GM21529 (cell line): ENCODE measurements at regions not wholly inside any gene's neighbourhood (a gene's known extent, or its start where the extent isn't known, plus 50 kb on each side); places are given as distances from the start of the nearest gene placed in this dataset.

ENCODE experiments used
- ATAC-seq: cut with Tn5 transposase; IDR thresholded peaks from one replicate; pipeline ENCODE4 v1.9.1; 2021; ENCODE audit not compliant: unreplicated experiment

GRCh38 chr2:226066873-226067272, 667.4 kb downstream of the NYAP2 start:
- ATAC-seq = no peak

GRCh38 chr2:226066391-226066790, 666.9 kb downstream of the NYAP2 start:
- ATAC-seq = no peak

- no peak for ATAC-seq
These were observed 665.5 kb downstream of the NYAP2 start for GRCh38 chr2:226064932-226065570.

- no peak for ATAC-seq
These were observed 664.4 kb downstream of the NYAP2 start for GRCh38 chr2:226063704-226064440.

GRCh38 chr2:226059961-226060627, 660.6 kb downstream of the NYAP2 start:
- ATAC-seq = no peak

- no peak for ATAC-seq
These were observed 658.4 kb downstream of the NYAP2 start for GRCh38 chr2:226057914-226058313.

- ATAC-seq = no peak
These were observed 657.9 kb downstream of the NYAP2 start for GRCh38 chr2:226057365-226057764.

- ATAC-seq = no peak
These were observed 653.4 kb downstream of the NYAP2 start for GRCh38 chr2:226052772-226053416.

GRCh38 chr2:226050822-226051221, 651.3 kb downstream of the NYAP2 start:
- no peak for ATAC-seq

- no peak for ATAC-seq
These were observed 649.1 kb downstream of the NYAP2 start for GRCh38 chr2:226048611-226049010.

- no peak for ATAC-seq
These were observed 645.6 kb downstream of the NYAP2 start for GRCh38 chr2:226045080-226045479.

- ATAC-seq = no peak
These were observed 640.9 kb downstream of the NYAP2 start for GRCh38 chr2:226040344-226040900.

- no peak for ATAC-seq
These were observed 638.0 kb downstream of the NYAP2 start for GRCh38 chr2:226037526-226037925.

GRCh38 chr2:226031647-226032501, 632.4 kb downstream of the NYAP2 start:
- ATAC-seq = no peak

GRCh38 chr2:226030788-226031646, 631.5 kb downstream of the NYAP2 start:
- ATAC-seq = peak; percentile 56

- ATAC-seq = no peak
These were observed 630.9 kb downstream of the NYAP2 start for GRCh38 chr2:226030369-226030768.

GRCh38 chr2:226023946-226024345, 624.4 kb downstream of the NYAP2 start:
- ATAC-seq = no peak

GRCh38 chr2:226023383-226023782, 623.9 kb downstream of the NYAP2 start:
- no peak for ATAC-seq

GRCh38 chr2:226020956-226021355, 621.4 kb downstream of the NYAP2 start:
- ATAC-seq = no peak
